ENCODE measurements at regions not wholly inside any gene's neighbourhood (a gene's known extent, or its start where the extent isn't known, plus 50 kb on each side); places are given as distances from the start of the nearest gene placed in this dataset.
A peak's percentile ranks its signal among the peaks of the same experiment; 100 is the strongest.

DNA sequence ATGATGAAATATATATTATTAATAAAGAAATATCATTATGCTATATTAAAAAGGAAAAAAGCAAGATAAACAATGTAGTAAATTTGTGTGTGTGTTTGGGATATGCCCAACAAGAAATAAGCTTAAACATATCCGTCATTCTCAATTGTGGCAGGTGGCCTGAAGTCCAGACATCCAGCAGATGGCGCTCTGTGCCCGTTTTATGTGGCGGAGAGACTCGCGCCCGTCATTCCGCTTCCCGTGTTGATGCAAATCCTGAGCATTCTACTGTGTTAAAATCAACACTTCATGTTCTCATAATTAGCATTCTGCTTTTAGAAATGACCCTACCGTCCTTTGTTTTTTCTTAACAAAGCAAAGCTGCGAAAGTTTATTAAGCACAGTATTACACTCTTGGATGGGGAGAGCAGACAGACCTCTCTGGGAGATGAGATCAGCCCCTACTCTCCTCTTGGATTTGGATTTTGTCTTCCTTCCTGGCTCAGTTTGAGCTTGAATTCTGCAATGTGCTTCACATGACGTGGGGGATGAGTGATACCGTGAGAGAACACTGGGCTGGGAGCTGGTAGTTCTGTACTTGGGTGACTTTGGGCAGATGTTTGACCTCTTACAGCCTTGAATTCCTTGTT is 125.8 kb downstream of the MCHR2 start:
- peak; percentile 85 for DNase-seq (ENCODE audit: low spot score)

All from iPS-NIHi11 (cell line).